Testis (tissue), 2 donors: ENCODE measurements at regions not wholly inside any gene's neighbourhood (a gene's known extent, or its start where the extent isn't known, plus 50 kb on each side); places are given as distances from the start of the nearest gene placed in this dataset.

ENCODE experiments used
- DNase-seq: peaks from one replicate; pipeline ENCODE4 v3.0.0-alpha.2; 2019
- H3K27ac ChIP-seq, 2 donors: fragments of 200-600 bp; sonication (generic); one replicate each; pipeline ENCODE4 v1.5.1; 2019
- H3K27me3 ChIP-seq: fragments of 200-600 bp; sonication (generic); one replicate; pipeline ENCODE4 v1.5.1; 2019
- H3K36me3 ChIP-seq: fragments of 200-600 bp; sonication (generic); one replicate; pipeline ENCODE4 v1.5.1; 2017; ENCODE audit warnings: low read depth; ENCODE audit errors: missing control alignments
- H3K4me1 ChIP-seq: fragments of 200-600 bp; sonication (generic); one replicate; pipeline ENCODE4 v1.5.1; 2019
- H3K4me3 ChIP-seq, 2 donors: fragments of 200-600 bp; sonication (generic); one replicate each; pipeline ENCODE4 v1.5.1; 2017 to 2019
- H3K9me3 ChIP-seq: fragments of 200-600 bp; sonication (generic); one replicate; pipeline ENCODE4 v1.5.1; 2017
- POLR2A ChIP-seq: fragments of 450-650 bp; IDR thresholded peaks from one replicate; pipeline ENCODE4 v1.6.1; 2017; ENCODE audit warnings: antibody characterized with exemption, mild to moderate bottlenecking, moderate library complexity
- WGBS, 2 donors: methylation state at CpG; one replicate each; pipeline ENCODE4 v1.1.5; 2018; 5-methylcytosine and 5-hydroxymethylcytosine counted together
- intact Hi-C: fragments of 100-400 bp; cut with DNase I; formaldehyde crosslinking; loops from one replicate; pipeline ENCODE4 v1.15.1; 2023; ENCODE audit warnings: low total_unique reads
- TF ChIP-seq, protein P1 (sequence below), 3 experiments: fragments of 450-650 bp in 2 of 3; fragments of 200-600 bp in 1 of 3; sonication (generic) in 1 of 3; IDR thresholded peaks; one replicate each; pipeline ENCODE4 v1.5.1; 2016 to 2019; ENCODE audit warnings: antibody characterized with exemption in 3 of 3, mild to moderate bottlenecking in 2 of 3, moderate library complexity in 1 of 3

DNA sequence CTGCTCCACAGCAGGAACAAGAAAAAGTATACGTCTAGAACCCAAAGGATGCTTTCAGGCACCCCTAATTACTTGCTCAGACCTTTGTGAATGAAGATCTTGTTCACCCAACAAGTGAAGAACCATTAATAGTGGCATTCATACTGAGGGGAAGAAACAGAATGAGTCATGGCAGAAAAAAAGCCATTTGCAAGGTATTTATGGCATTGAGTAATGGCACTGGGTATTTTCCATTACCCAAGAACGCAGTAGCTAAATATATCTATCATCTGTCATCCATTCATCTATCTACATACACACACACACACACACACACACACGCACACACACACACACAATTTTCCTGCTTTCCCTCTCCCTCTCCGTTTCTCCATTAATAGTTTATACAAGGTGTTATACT is 56.4 kb upstream of the XIRP2 start:
- no peak overlapping the region for H3K27ac ChIP-seq
- no peak overlapping the region for H3K4me3 ChIP-seq
- no peaks in the 10 kb centered on the region for H3K4me1 ChIP-seq
- no peaks in the 10 kb centered on the region for H3K36me3 ChIP-seq
- no peak for DNase-seq
- intact Hi-C loops, result no loop called here
- TF ChIP-seq, protein P1, sequence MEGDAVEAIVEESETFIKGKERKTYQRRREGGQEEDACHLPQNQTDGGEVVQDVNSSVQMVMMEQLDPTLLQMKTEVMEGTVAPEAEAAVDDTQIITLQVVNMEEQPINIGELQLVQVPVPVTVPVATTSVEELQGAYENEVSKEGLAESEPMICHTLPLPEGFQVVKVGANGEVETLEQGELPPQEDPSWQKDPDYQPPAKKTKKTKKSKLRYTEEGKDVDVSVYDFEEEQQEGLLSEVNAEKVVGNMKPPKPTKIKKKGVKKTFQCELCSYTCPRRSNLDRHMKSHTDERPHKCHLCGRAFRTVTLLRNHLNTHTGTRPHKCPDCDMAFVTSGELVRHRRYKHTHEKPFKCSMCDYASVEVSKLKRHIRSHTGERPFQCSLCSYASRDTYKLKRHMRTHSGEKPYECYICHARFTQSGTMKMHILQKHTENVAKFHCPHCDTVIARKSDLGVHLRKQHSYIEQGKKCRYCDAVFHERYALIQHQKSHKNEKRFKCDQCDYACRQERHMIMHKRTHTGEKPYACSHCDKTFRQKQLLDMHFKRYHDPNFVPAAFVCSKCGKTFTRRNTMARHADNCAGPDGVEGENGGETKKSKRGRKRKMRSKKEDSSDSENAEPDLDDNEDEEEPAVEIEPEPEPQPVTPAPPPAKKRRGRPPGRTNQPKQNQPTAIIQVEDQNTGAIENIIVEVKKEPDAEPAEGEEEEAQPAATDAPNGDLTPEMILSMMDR (IDR thresholded peaks at IDR 0.05), result no peak
- no peak for TF ChIP-seq POLR2A
- no peaks in the 10 kb centered on the region for H3K9me3 ChIP-seq
- H3K27me3 ChIP-seq, result no peaks in the 10 kb centered on the region
- WGBS, 2 donors, result 87 to 88% methylated on average over 4 of the region's 4 CpGs

DNA sequence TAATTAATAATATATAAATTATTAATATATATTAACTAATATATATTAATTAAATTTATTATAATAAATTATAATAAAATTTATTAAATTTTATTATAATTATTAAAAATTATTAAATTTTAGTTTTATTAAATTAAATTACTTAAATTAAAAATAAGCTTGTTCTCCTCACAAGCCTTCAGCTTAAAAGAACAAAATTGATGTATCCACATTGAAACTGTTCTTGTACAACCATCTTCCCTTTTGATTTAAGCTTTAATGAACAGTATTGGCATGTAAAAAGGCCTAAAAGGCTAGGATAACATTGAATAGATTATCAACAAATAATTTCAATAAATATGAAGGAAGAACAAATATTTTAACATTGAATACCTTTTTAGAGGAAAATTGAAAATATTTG is 62.4 kb upstream of the XIRP2 start:
- Histone ChIP-seq H3K27me3 (no peaks in the 10 kb centered on the region), H3K27ac (no peak overlapping the region), H3K36me3 (no peaks in the 10 kb centered on the region), H3K4me1 (no peaks in the 10 kb centered on the region), H3K9me3 (no peaks in the 10 kb centered on the region), H3K4me3 (no peak overlapping the region)
- intact Hi-C loops, result no loop called here
- no peak for TF ChIP-seq POLR2A
- TF ChIP-seq, protein P1 (IDR thresholded peaks at IDR 0.05), result no peak
- no peak for DNase-seq

DNA sequence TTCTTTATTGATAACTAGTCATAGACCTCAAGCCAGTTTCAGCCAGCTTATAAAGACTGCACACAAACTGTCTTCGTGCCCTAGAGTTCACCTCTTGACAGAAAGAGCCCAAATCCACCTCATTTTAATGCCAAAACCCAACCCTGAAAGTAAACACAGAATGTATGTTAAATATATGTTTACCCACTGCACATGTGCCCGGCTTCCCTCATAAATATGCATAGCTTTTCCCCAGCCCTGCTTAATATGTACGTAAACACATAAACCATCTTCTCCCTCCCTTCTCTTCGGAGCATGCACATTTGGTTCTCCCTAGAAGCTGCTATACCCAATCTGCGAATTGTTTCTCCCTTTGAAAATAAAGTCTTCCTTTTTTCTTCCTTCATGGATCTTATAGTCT is 73.9 kb upstream of the XIRP2 start:
- TF ChIP-seq, protein P1 (IDR thresholded peaks at IDR 0.05), result no peak
- no peak for TF ChIP-seq POLR2A
- intact Hi-C loops, result no loop called here
- H3K4me1 ChIP-seq, result no peaks in the 10 kb centered on the region
- H3K4me3 ChIP-seq, result no peak overlapping the region
- DNase-seq, result no peak
- 88 to 91% methylated on average over 5 of the region's 5 CpGs for WGBS, 2 donors
- H3K36me3 ChIP-seq, result no peaks in the 10 kb centered on the region
- no peaks in the 10 kb centered on the region for H3K27me3 ChIP-seq
- no peaks in the 10 kb centered on the region for H3K9me3 ChIP-seq
- H3K27ac ChIP-seq, result no peak overlapping the region

DNA sequence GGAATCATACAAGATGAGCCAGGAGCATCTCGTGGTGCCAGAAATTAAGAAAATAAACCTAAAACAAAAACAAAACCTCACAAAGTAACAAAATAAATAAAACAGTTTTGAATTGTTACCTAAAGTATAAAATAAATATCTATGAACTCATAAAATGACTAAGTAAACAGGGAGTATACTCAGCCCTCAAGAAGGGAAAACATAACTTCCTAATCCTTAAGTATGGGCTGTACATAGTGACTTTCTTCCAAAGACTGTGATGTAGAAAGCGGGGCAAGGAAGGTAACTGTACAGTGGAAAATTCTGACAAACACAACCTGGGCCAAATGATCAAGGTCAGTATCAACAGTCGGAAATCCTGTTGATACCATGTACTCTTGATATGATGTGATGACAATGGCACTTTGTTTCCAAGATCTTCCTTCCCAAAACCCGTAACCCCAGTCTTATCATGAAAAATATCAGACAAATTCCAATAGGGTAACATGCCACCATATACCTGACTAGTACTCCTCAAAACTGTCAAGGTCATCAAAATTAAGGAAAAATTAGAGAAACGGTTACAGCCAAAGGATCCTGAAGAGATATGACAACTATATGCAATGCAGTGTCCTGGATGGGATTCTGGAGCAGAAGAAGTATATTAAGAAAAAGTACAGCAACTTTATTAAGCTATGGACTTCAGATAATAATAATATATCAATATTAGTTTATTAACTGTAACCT is 76.0 kb upstream of the XIRP2 start:
- no peak for DNase-seq
- Histone ChIP-seq H3K4me1 (no peaks in the 10 kb centered on the region), H3K4me3 (no peak overlapping the region), H3K9me3 (no peaks in the 10 kb centered on the region), H3K36me3 (no peaks in the 10 kb centered on the region), H3K27ac (no peak overlapping the region), H3K27me3 (no peaks in the 10 kb centered on the region)
- TF ChIP-seq, protein P1 (IDR thresholded peaks at IDR 0.05), result no peak
- intact Hi-C loops, result no loop called here
- WGBS, 2 donors, result 75 to 76% methylated on average over 5 of the region's 5 CpGs

DNA sequence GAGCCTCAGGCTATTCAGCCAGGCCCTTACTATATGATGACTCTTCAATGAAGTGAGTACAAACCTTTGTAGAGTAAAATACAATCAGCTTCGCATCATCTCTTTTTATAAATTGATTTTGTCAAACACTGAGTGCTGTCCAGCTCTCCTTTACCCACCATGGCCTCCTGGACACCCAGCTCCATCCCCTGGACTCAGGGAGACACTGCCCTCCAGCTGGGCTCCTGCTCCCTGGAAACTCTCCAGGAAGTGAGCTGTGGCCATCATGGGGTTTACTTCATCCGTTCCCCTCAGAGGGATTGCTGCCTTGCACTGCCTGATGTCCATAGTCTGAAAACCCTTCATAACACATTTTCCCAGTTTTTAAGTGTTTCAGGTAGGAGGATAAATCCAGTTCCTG is 82.5 kb upstream of the XIRP2 start:
- no peak for DNase-seq
- Histone ChIP-seq H3K4me1 (no peaks in the 10 kb centered on the region), H3K9me3 (no peaks in the 10 kb centered on the region), H3K36me3 (no peaks in the 10 kb centered on the region), H3K27ac (no peak overlapping the region), H3K27me3 (no peaks in the 10 kb centered on the region), H3K4me3 (no peak overlapping the region)
- intact Hi-C loops, result no loop called here
- WGBS, 2 donors, result 94 to 99% methylated on average over 2 of the region's 2 CpGs
- TF ChIP-seq, protein P1 (IDR thresholded peaks at IDR 0.05), result no peak
- no peak for TF ChIP-seq POLR2A
